Middle frontal gyrus (tissue), 1 donor: ENCODE measurements at regions not wholly inside any gene's neighbourhood (a gene's known extent, or its start where the extent isn't known, plus 50 kb on each side); places are given as distances from the start of the nearest gene placed in this dataset.
"Not testable (repeated sequence)": the region's sequence is repeated elsewhere in the genome, so short reads cannot be mapped to it uniquely, and the experiment has no call there.

ENCODE experiments used
- DNase-seq: peaks from one replicate; pipeline ENCODE4 v3.0.0-alpha.2; 2015; ENCODE audit warnings: low spot score; ENCODE audit errors: extremely low spot score

GRCh38 chr7:113308399-113308798 lies 190.0 kb upstream of the SMIM30 start:
- no peak for DNase-seq

GRCh38 chr7:113307147-113307546 lies 188.8 kb upstream of the SMIM30 start:
- no peak for DNase-seq

- no peak for DNase-seq
Measured at GRCh38 chr7:113306302-113306701, 187.9 kb upstream of the SMIM30 start.

- no peak for DNase-seq
Measured at GRCh38 chr7:113304104-113304503, 185.8 kb upstream of the SMIM30 start.

DNA sequence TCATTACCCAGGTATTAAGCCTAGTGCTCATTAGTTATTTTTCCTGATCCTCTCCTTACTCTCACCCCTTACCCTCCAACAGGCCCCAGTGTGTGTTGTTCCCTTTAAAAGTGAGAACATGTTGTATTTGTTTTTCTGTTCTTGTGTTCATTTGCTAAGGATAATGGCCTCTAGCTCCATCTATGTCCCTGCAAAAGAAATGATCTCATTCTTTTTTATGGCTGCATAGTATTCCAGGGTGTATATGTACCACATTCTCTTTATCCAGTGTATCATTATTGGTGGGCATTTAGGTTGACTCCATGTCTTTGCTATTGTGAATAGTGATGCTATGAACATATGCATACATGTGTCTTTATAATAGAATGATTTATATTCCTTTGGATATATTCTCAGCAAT lies 185.0 kb upstream of the SMIM30 start:
- not testable (repeated sequence) for DNase-seq

DNA sequence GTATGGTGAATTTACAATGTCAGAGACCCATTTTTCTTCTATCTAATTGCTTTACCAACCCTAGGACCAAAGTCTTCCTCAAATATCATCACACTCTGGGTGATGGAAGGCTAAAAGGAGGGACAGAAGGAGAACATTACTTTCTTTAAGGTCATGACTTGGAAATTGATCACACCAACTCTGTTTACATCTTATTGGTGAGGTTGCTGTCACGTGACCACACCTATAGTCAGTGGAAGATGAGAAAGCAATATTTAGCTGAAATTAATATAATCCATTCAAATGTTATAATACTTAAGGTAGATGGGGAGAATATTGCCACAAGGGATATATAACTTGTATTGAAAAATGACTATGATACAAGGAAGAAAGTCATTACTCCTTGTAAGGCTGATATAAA lies 183.6 kb upstream of the SMIM30 start:
- no peak for DNase-seq

DNA sequence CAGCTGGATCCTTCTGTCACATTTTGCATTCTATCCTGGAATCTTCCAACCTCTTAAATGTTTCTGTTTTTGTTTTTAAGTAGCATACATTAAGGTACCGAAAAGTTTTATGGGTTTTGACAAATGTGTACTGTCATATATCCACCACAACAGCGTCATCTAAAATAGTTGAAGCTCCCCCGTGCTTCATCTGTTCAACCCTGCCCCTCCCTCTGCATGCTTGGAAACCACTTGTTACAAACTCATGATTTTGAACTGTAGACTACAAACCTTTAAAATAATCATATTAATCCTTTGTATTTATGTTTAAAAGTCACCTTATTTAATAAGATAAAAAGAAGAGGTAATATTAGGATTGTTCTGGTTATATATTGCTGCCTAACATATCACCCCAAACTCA lies 182.8 kb upstream of the SMIM30 start:
- no peak for DNase-seq

- no peak for DNase-seq
Measured at GRCh38 chr7:113299748-113300147, 181.4 kb upstream of the SMIM30 start.

GRCh38 chr7:113298501-113298900 lies 180.1 kb upstream of the SMIM30 start:
- no peak for DNase-seq

GRCh38 chr7:113294750-113295149 lies 176.4 kb upstream of the SMIM30 start:
- no peak for DNase-seq

GRCh38 chr7:113292105-113292504 lies 173.8 kb upstream of the SMIM30 start:
- DNase-seq, result no peak

DNA sequence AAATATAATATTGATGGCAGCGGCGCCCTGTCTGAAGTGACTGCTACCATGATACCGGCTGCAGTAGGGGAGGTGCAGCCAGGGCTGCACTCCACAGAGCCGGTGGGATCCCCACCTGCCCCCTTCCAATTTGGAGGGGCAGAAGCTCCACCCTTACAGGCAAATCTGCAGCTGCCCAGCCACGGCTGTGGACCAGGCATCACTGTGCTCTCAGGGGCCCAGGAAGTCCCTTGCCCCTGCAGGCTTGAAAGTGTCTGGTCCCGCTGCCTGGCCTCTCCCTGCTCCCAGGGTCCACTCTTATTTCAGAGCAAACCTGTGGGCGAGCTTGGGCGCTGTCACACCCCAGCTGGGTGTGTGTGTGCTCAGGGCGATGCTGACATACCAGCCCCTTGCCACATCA lies 172.7 kb upstream of the SMIM30 start:
- DNase-seq, result no peak

GRCh38 chr7:113289140-113289740 lies 170.9 kb upstream of the SMIM30 start:
- no peak for DNase-seq

DNA sequence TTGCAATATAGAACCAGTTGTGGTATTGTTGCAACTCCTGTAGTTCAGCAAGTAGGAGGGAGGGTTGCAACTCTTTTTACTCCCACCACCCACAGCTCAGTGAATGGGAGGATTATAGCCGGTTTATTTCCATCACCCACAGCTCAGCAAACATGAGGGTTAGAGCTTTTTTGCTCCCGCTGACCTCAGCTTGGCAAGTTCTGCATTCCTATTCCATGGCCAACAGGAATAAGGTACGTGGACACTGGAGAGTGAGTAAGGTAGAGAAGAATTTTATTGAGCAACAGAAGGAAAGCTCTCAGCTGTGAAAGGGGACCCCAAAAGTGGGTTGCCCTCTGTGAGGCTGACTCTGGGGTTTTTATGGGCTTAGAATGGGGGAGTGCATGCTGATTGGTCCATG lies 167.1 kb upstream of the SMIM30 start:
- no peak for DNase-seq

- no peak for DNase-seq
Measured at GRCh38 chr7:113283861-113284260, 165.5 kb upstream of the SMIM30 start.

GRCh38 chr7:113282875-113283274 lies 164.5 kb upstream of the SMIM30 start:
- DNase-seq, result no peak

DNA sequence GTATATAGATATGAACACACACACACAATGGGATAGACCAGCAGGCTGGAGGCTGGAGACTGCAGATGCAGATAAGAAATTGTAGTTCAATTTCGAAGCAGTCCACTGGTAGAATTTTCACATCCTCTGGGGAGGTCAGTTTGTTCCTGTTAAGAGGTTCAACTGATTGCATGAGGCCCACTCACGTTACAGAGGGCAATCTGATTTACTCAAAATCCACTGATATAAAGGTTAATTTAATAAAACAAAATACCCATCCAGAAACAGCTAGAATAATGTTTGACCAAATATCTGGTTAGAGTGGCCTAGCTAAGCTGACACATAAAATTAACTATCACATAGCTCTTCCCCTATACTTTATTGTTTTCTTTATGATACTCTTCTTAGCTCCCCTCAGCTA lies 162.9 kb upstream of the SMIM30 start:
- no peak for DNase-seq

DNA sequence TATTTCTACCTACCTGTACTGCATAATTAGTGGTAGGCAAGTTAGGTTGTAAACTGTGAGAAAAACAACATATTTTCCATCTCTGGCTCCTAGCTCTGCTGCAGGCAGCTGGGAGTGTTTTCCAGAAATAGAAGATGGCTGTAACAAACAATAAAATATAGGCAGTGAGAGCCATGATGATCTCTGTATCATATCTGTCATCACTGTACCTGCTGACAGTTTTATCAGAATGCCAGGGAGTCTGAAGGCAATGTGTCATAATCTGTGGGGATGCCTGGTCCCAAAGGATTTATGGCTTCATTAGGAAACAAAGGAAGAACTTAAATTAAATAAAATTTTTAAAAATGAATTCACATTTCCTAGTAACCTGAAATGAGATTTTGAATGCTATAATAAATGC lies 160.9 kb upstream of the SMIM30 start:
- no peak for DNase-seq

GRCh38 chr7:113270790-113271189 lies 152.4 kb upstream of the SMIM30 start:
- DNase-seq, result no peak

- not testable (repeated sequence) for DNase-seq
Measured at GRCh38 chr7:113269592-113269991, 151.2 kb upstream of the SMIM30 start.

GRCh38 chr7:113268757-113269156 lies 150.4 kb upstream of the SMIM30 start:
- DNase-seq, result no peak

GRCh38 chr7:113267885-113268284 lies 149.5 kb upstream of the SMIM30 start:
- no peak for DNase-seq

DNA sequence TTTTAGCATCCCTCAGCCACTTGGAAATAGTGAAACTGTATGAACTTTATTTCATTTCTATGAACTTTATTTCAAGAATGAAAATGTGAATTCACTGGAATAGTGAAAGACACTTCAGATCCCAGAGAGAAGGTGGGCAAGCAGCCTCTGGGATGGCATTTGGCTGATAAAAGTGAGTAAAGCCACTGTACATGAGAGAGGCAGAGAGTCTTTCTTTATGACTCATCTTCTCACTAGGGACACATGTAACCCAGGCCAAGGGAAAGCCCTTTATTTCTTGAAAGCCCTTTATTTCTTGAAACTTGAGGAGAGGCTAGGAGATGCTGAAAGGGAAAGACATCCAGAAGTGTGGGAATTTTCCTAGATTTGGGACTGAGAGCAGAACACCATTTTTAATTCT lies 148.9 kb upstream of the SMIM30 start:
- DNase-seq, result no peak

GRCh38 chr7:113263749-113264148 lies 145.4 kb upstream of the SMIM30 start:
- DNase-seq, result no peak
